ENCODE measurements at regions not wholly inside any gene's neighbourhood (a gene's known extent, or its start where the extent isn't known, plus 50 kb on each side); places are given as distances from the start of the nearest gene placed in this dataset.

- no peaks in the 10 kb centered on the region for H3K4me1 Mint-ChIP-seq
- ATAC-seq (replicated peaks) = no peak
- no peak overlapping the region for H3K27ac Mint-ChIP-seq
- H3K27me3 Mint-ChIP-seq = peaks cover 3% of the 10 kb centered on the region
- peaks cover 8% of the 10 kb centered on the region for H3K9me3 Mint-ChIP-seq
- H3K4me3 Mint-ChIP-seq = no peak overlapping the region
- H3K36me3 Mint-ChIP-seq (ENCODE audit: low read depth) = no peaks in the 10 kb centered on the region
These were observed 298.6 kb downstream of the LMX1A start for GRCh38 chr1:165057956-165058355.

- ATAC-seq (replicated peaks) = no peak
- H3K9me3 Mint-ChIP-seq = peaks cover 11% of the 10 kb centered on the region
- H3K27ac Mint-ChIP-seq = no peak overlapping the region
- H3K4me3 Mint-ChIP-seq = no peak overlapping the region
- peaks cover 3% of the 10 kb centered on the region for H3K27me3 Mint-ChIP-seq
- no peaks in the 10 kb centered on the region for H3K4me1 Mint-ChIP-seq
- no peaks in the 10 kb centered on the region for H3K36me3 Mint-ChIP-seq (ENCODE audit: low read depth)
These were observed 299.6 kb downstream of the LMX1A start for GRCh38 chr1:165056914-165057313.

GRCh38 chr1:165055581-165055980 lies 300.9 kb downstream of the LMX1A start:
- Mint-ChIP-seq H3K4me1 (no peaks in the 10 kb centered on the region), H3K9me3 (peaks cover 7% of the 10 kb centered on the region), H3K36me3 (ENCODE audit: low read depth) (no peaks in the 10 kb centered on the region), H3K27me3 (peaks cover 4% of the 10 kb centered on the region), H3K4me3 (no peak overlapping the region), H3K27ac (no peak overlapping the region)
- ATAC-seq (replicated peaks) = no peak

- no peak for ATAC-seq (replicated peaks)
- Mint-ChIP-seq H3K9me3 (peaks cover 7% of the 10 kb centered on the region), H3K27ac (no peak overlapping the region), H3K36me3 (ENCODE audit: low read depth) (no peaks in the 10 kb centered on the region), H3K27me3 (peaks cover 13% of the 10 kb centered on the region), H3K4me1 (no peaks in the 10 kb centered on the region), H3K4me3 (no peak overlapping the region)
These were observed 301.9 kb downstream of the LMX1A start for GRCh38 chr1:165054627-165055026.

GRCh38 chr1:165053351-165053750 lies 303.2 kb downstream of the LMX1A start:
- ATAC-seq (replicated peaks) = no peak
- H3K27ac Mint-ChIP-seq = no peak overlapping the region
- H3K4me3 Mint-ChIP-seq = no peak overlapping the region
- peaks cover 12% of the 10 kb centered on the region for H3K9me3 Mint-ChIP-seq
- H3K4me1 Mint-ChIP-seq = no peaks in the 10 kb centered on the region
- peaks cover 20% of the 10 kb centered on the region for H3K27me3 Mint-ChIP-seq
- H3K36me3 Mint-ChIP-seq (ENCODE audit: low read depth) = no peaks in the 10 kb centered on the region

GRCh38 chr1:165052936-165053335 lies 303.6 kb downstream of the LMX1A start:
- no peaks in the 10 kb centered on the region for H3K36me3 Mint-ChIP-seq (ENCODE audit: low read depth)
- peaks cover 20% of the 10 kb centered on the region for H3K27me3 Mint-ChIP-seq
- H3K4me1 Mint-ChIP-seq = no peaks in the 10 kb centered on the region
- H3K4me3 Mint-ChIP-seq = no peak overlapping the region
- H3K27ac Mint-ChIP-seq = no peak overlapping the region
- peaks cover 13% of the 10 kb centered on the region for H3K9me3 Mint-ChIP-seq
- ATAC-seq (replicated peaks) = no peak

GRCh38 chr1:165052431-165052830 lies 304.1 kb downstream of the LMX1A start:
- H3K4me3 Mint-ChIP-seq = no peak overlapping the region
- peaks cover 20% of the 10 kb centered on the region for H3K27me3 Mint-ChIP-seq
- no peak for ATAC-seq (replicated peaks)
- H3K36me3 Mint-ChIP-seq (ENCODE audit: low read depth) = no peaks in the 10 kb centered on the region
- H3K4me1 Mint-ChIP-seq = no peaks in the 10 kb centered on the region
- peaks cover 13% of the 10 kb centered on the region for H3K9me3 Mint-ChIP-seq
- H3K27ac Mint-ChIP-seq = no peak overlapping the region

GRCh38 chr1:165050246-165050645 lies 306.3 kb downstream of the LMX1A start:
- peaks cover 9% of the 10 kb centered on the region for H3K9me3 Mint-ChIP-seq
- no peaks in the 10 kb centered on the region for H3K4me1 Mint-ChIP-seq
- no peaks in the 10 kb centered on the region for H3K36me3 Mint-ChIP-seq (ENCODE audit: low read depth)
- H3K4me3 Mint-ChIP-seq = no peak overlapping the region
- no peak overlapping the region for H3K27ac Mint-ChIP-seq
- H3K27me3 Mint-ChIP-seq = peaks cover 17% of the 10 kb centered on the region
- no peak for ATAC-seq (replicated peaks)

- no peak for ATAC-seq (replicated peaks)
- no peaks in the 10 kb centered on the region for H3K4me1 Mint-ChIP-seq
- peaks cover 17% of the 10 kb centered on the region for H3K27me3 Mint-ChIP-seq
- no peak overlapping the region for H3K4me3 Mint-ChIP-seq
- H3K36me3 Mint-ChIP-seq (ENCODE audit: low read depth) = no peaks in the 10 kb centered on the region
- H3K27ac Mint-ChIP-seq = no peak overlapping the region
- H3K9me3 Mint-ChIP-seq = peaks cover 9% of the 10 kb centered on the region
These were observed 308.5 kb downstream of the LMX1A start for GRCh38 chr1:165047994-165048393.

GRCh38 chr1:165045902-165046301 lies 310.6 kb downstream of the LMX1A start:
- H3K27ac Mint-ChIP-seq = no peak overlapping the region
- H3K27me3 Mint-ChIP-seq = peaks cover 17% of the 10 kb centered on the region
- H3K9me3 Mint-ChIP-seq = peaks cover 6% of the 10 kb centered on the region
- ATAC-seq (replicated peaks) = no peak
- H3K36me3 Mint-ChIP-seq (ENCODE audit: low read depth) = no peaks in the 10 kb centered on the region
- no peak overlapping the region for H3K4me3 Mint-ChIP-seq
- H3K4me1 Mint-ChIP-seq = no peaks in the 10 kb centered on the region

- no peak for ATAC-seq (replicated peaks)
- Mint-ChIP-seq H3K27ac (no peak overlapping the region), H3K4me3 (no peak overlapping the region), H3K27me3 (no peaks in the 10 kb centered on the region), H3K4me1 (no peaks in the 10 kb centered on the region), H3K36me3 (ENCODE audit: low read depth) (no peaks in the 10 kb centered on the region), H3K9me3 (no peaks in the 10 kb centered on the region)
These were observed 315.9 kb downstream of the LMX1A start for GRCh38 chr1:165040641-165041040.

- no peaks in the 10 kb centered on the region for H3K27me3 Mint-ChIP-seq
- H3K4me1 Mint-ChIP-seq = no peaks in the 10 kb centered on the region
- H3K9me3 Mint-ChIP-seq = no peaks in the 10 kb centered on the region
- H3K4me3 Mint-ChIP-seq = no peak overlapping the region
- H3K36me3 Mint-ChIP-seq (ENCODE audit: low read depth) = no peaks in the 10 kb centered on the region
- no peak for ATAC-seq (replicated peaks)
- H3K27ac Mint-ChIP-seq = no peak overlapping the region
These were observed 316.5 kb downstream of the LMX1A start for GRCh38 chr1:165039996-165040395.

- Mint-ChIP-seq H3K4me3 (no peak overlapping the region), H3K9me3 (no peaks in the 10 kb centered on the region), H3K36me3 (ENCODE audit: low read depth) (no peaks in the 10 kb centered on the region), H3K4me1 (no peaks in the 10 kb centered on the region), H3K27ac (no peak overlapping the region), H3K27me3 (no peaks in the 10 kb centered on the region)
- no peak for ATAC-seq (replicated peaks)
These were observed 320.1 kb downstream of the LMX1A start for GRCh38 chr1:165036403-165036802.

- Mint-ChIP-seq H3K36me3 (ENCODE audit: low read depth) (no peaks in the 10 kb centered on the region), H3K4me1 (no peaks in the 10 kb centered on the region), H3K4me3 (no peak overlapping the region), H3K27me3 (no peaks in the 10 kb centered on the region), H3K9me3 (no peaks in the 10 kb centered on the region), H3K27ac (no peak overlapping the region)
- ATAC-seq (replicated peaks) = no peak
These were observed 322.2 kb downstream of the LMX1A start for GRCh38 chr1:165034136-165034809.

GRCh38 chr1:165031001-165031400 lies 325.5 kb downstream of the LMX1A start:
- ATAC-seq (replicated peaks) = no peak
- no peaks in the 10 kb centered on the region for H3K9me3 Mint-ChIP-seq
- no peak overlapping the region for H3K27ac Mint-ChIP-seq
- no peaks in the 10 kb centered on the region for H3K36me3 Mint-ChIP-seq (ENCODE audit: low read depth)
- no peaks in the 10 kb centered on the region for H3K27me3 Mint-ChIP-seq
- H3K4me1 Mint-ChIP-seq = no peaks in the 10 kb centered on the region
- no peak overlapping the region for H3K4me3 Mint-ChIP-seq

GRCh38 chr1:165025805-165026204 lies 330.7 kb downstream of the LMX1A start:
- Mint-ChIP-seq H3K4me1 (no peaks in the 10 kb centered on the region), H3K4me3 (no peak overlapping the region), H3K27me3 (peaks cover 5% of the 10 kb centered on the region), H3K9me3 (no peaks in the 10 kb centered on the region), H3K36me3 (ENCODE audit: low read depth) (no peaks in the 10 kb centered on the region), H3K27ac (no peak overlapping the region)
- ATAC-seq (replicated peaks) = no peak
